Hematopoietic multipotent progenitor cell treated with erythropoietin and hydrocortisone succinate and interleukin-3 and kit ligand, for 15 days (in vitro differentiated cells): ENCODE measurements at regions not wholly inside any gene's neighbourhood (a gene's known extent, or its start where the extent isn't known, plus 50 kb on each side); places are given as distances from the start of the nearest gene placed in this dataset.
"Not testable (repeated sequence)": the region's sequence is repeated elsewhere in the genome, so short reads cannot be mapped to it uniquely, and the experiment has no call there.

Experiments used
- DNase-seq: peaks from one replicate; pipeline ENCODE4 v3.0.0-alpha.2; 2015; ENCODE audit warnings: low spot score

GRCh38 chr6:71007298-71007697 is 50.4 kb upstream of the B3GAT2 start:
- DNase-seq: not testable (repeated sequence)

GRCh38 chr6:71011871-71012371 is 55.1 kb upstream of the B3GAT2 start:
- no peak for DNase-seq

GRCh38 chr6:71012866-71013469 is 56.1 kb upstream of the B3GAT2 start:
- DNase-seq: peak; percentile 22

- no peak for DNase-seq
These were observed 58.5 kb upstream of the B3GAT2 start for GRCh38 chr6:71015392-71015791.

- DNase-seq: no peak
These were observed 71.5 kb upstream of the B3GAT2 start for GRCh38 chr6:71028236-71028876.

GRCh38 chr6:71028877-71029252 is 72.0 kb upstream of the B3GAT2 start:
- no peak for DNase-seq

GRCh38 chr6:71029555-71029954 is 72.7 kb upstream of the B3GAT2 start:
- DNase-seq: no peak

- DNase-seq: no peak
These were observed 75.1 kb upstream of the B3GAT2 start for GRCh38 chr6:71031912-71032311.

- DNase-seq: no peak
These were observed 76.3 kb upstream of the B3GAT2 start for GRCh38 chr6:71033171-71033570.

- DNase-seq: no peak
These were observed 77.0 kb upstream of the B3GAT2 start for GRCh38 chr6:71033890-71034289.

GRCh38 chr6:71034563-71035345 is 77.9 kb upstream of the B3GAT2 start:
- DNase-seq: no peak

- no peak for DNase-seq
These were observed 79.0 kb upstream of the B3GAT2 start for GRCh38 chr6:71035871-71036270.

- DNase-seq: no peak
These were observed 82.0 kb upstream of the B3GAT2 start for GRCh38 chr6:71038711-71039344.

- DNase-seq: no peak
These were observed 83.2 kb upstream of the B3GAT2 start for GRCh38 chr6:71040043-71040442.

- DNase-seq: no peak
These were observed 84.0 kb upstream of the B3GAT2 start for GRCh38 chr6:71040841-71041240.

GRCh38 chr6:71043902-71044301 is 87.0 kb upstream of the B3GAT2 start:
- no peak for DNase-seq

GRCh38 chr6:71044753-71045152 is 87.9 kb upstream of the B3GAT2 start:
- no peak for DNase-seq

- no peak for DNase-seq
These were observed 88.4 kb upstream of the B3GAT2 start for GRCh38 chr6:71045296-71045695.

- no peak for DNase-seq
These were observed 90.6 kb upstream of the B3GAT2 start for GRCh38 chr6:71047417-71047816.

GRCh38 chr6:71048320-71049164 is 91.7 kb upstream of the B3GAT2 start:
- DNase-seq: no peak

- no peak for DNase-seq
These were observed 92.4 kb upstream of the B3GAT2 start for GRCh38 chr6:71049198-71049770.
